C4-2B (cell line): ENCODE measurements at regions not wholly inside any gene's neighbourhood (a gene's known extent, or its start where the extent isn't known, plus 50 kb on each side); places are given as distances from the start of the nearest gene placed in this dataset.

Experiments
- H3K27ac ChIP-seq: fragments of 450-650 bp; 2 replicates; pipeline ENCODE4 v1.5.1; 2017
- ZFX ChIP-seq: fragments of 450-650 bp; IDR thresholded peaks from 2 replicates; pipeline ENCODE4 v1.6.1; 2017
- TF ChIP-seq, protein P1 (sequence below): fragments of 450-650 bp; conservative IDR thresholded peaks from 2 replicates; pipeline ENCODE4 v1.5.1; 2017; ENCODE audit warnings: mild to moderate bottlenecking

GRCh38 chr2:172373076-172373475 is 54.3 kb upstream of the ITGA6 start:
- TF ChIP-seq ZFX, result no peak
- TF ChIP-seq, protein P1, sequence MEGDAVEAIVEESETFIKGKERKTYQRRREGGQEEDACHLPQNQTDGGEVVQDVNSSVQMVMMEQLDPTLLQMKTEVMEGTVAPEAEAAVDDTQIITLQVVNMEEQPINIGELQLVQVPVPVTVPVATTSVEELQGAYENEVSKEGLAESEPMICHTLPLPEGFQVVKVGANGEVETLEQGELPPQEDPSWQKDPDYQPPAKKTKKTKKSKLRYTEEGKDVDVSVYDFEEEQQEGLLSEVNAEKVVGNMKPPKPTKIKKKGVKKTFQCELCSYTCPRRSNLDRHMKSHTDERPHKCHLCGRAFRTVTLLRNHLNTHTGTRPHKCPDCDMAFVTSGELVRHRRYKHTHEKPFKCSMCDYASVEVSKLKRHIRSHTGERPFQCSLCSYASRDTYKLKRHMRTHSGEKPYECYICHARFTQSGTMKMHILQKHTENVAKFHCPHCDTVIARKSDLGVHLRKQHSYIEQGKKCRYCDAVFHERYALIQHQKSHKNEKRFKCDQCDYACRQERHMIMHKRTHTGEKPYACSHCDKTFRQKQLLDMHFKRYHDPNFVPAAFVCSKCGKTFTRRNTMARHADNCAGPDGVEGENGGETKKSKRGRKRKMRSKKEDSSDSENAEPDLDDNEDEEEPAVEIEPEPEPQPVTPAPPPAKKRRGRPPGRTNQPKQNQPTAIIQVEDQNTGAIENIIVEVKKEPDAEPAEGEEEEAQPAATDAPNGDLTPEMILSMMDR, result no peak
- no peak overlapping the region for H3K27ac ChIP-seq

GRCh38 chr2:172373766-172374165 is 53.6 kb upstream of the ITGA6 start:
- H3K27ac ChIP-seq, result no peak overlapping the region
- TF ChIP-seq, protein P1, result no peak
- TF ChIP-seq ZFX, result no peak

DNA sequence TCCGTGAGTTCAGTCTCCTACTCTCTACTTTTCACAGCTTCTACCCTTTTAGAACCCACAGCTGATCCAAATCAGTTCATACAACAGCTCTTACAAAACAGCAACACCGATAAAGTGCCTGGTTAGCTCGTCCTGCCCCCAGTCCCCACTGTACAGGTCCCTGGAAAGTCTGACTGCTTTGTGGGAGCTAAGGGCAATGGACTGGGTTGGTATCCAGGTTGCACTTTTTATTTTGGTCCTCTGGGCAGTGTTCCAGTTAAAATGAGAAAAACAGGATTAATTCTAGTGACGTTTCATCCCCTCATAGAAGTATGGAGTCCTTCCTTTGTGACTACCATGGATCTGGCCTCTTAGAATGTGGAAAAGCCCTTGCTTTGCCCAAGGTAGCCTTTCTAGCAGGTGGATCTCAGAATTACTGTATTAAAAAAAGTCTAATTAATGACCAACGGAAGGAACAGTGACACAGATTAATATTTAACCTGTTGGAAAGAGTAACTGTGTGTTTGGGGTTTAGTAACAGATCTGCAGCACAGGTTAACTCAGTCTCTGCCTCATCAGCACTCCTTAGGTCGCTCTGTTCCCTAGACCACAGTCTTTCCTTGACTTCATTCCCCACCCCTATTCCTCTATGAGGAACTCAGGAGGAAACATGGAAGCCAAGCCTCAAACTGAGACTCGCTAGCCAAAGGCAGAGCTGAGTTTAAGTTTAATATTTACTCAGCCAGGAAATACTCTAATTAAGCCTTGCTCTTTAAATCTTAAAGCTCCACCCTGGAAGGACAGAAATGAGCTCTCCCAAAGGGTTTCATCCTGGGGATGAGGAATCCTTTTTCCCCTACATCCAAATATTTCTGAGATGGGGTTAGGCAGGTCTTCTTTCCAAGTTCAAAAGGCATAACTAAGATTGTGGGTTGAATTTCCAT is 52.8 kb upstream of the ITGA6 start:
- TF ChIP-seq ZFX, result no peak
- no peak overlapping the region for H3K27ac ChIP-seq

DNA sequence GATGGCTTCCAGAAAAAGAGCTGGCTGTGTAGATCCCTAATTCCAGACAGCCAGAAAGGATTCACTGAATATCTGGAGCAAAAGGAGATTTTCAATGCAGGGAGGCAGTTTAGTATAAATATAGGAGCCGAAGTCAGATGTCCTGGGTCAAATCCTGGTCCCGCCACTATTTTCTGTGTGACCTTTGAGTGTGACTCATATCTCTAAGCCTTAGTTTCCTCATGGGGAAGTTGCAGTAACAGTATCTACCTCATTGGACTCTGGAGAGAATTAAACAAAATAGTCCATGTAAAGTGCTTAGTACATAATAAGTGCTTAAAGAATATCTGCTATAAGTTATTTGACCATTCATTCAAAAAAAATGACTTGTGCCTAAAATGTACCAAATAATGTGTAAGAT is 52.1 kb upstream of the ITGA6 start:
- TF ChIP-seq, protein P1, result no peak
- TF ChIP-seq ZFX, result no peak
- no peak overlapping the region for H3K27ac ChIP-seq

DNA sequence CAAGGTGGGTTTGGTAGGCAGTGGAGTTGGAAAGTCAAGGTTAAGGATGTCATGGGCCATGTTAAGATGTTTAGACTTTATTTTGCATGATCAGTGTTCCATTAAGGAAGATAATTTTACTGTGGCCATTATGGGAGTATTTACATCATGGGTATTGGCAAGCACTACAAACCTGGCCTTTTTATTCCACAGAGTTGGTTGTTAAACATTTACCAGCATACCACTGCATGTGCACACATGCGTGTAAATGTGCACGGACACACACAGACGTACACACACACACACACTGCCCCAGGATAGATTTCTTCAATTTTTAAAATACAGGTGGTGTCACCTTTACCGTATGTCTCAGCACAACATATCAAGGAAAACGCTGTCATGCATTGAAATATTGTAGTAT is 51.4 kb upstream of the ITGA6 start:
- TF ChIP-seq ZFX, result no peak
- H3K27ac ChIP-seq, result no peak overlapping the region

- TF ChIP-seq, protein P1, result no peak
- TF ChIP-seq ZFX, result no peak
- no peak overlapping the region for H3K27ac ChIP-seq
Observed at GRCh38 chr2:172376505-172377125, 50.8 kb upstream of the ITGA6 start.

DNA sequence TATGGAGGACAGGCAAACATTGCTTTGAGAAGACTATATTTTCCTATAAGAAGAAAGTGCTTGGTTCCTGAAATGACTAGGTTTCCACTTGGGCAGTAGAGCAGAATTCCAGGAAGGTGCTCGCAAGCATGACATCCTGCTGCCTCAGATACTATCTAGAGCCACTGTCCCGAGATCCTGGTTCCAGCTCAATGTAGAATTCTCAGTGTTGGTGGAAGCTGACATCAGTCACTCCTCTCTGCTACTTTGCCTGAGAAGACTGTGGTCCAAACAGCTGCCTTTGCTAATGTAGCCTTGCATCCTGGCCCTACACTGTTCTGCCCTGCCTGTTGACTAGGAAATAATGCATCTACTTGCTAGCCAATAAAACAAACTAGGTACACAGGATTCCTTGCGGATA is 50.0 kb upstream of the ITGA6 start:
- TF ChIP-seq ZFX, result no peak
- TF ChIP-seq, protein P1, result no peak
- no peak overlapping the region for H3K27ac ChIP-seq
